HEK293T (cell line): ENCODE measurements at regions not wholly inside any gene's neighbourhood (a gene's known extent, or its start where the extent isn't known, plus 50 kb on each side); places are given as distances from the start of the nearest gene placed in this dataset.

ENCODE experiments used
- CTCF ChIA-PET: fragments of 350-600 bp; formaldehyde crosslinking; extraction: SDS; loops from one replicate; lab custom pipeline; 2021; ENCODE audit warnings: antibody characterized with exemption, inconsistent platforms; lab: Yijun Ruan, JAX
- POLR2A ChIA-PET: fragments of 350-600 bp; formaldehyde crosslinking; extraction: SDS; loops from one replicate; lab custom pipeline; 2020; ENCODE audit warnings: antibody characterized with exemption, inconsistent platforms; lab: Yijun Ruan, JAX
- DNase-seq: peaks from one replicate; pipeline ENCODE4 v3.0.0; 2012; ENCODE audit warnings: mixed read lengths; ENCODE audit errors: extremely low spot score
- ARNT ChIP-seq: fragments of 450-650 bp; IDR thresholded peaks from 2 replicates; pipeline ENCODE4 v1.6.1; 2017; ENCODE audit warnings: mild to moderate bottlenecking
- BHLHE40 ChIP-seq: fragments of 450-650 bp; IDR thresholded peaks from 2 replicates; pipeline ENCODE4 v1.6.1; 2016; ENCODE audit warnings: mild to moderate bottlenecking, moderate library complexity, borderline replicate concordance
- CTBP1 ChIP-seq: fragments of 450-650 bp; IDR thresholded peaks from 2 replicates; pipeline ENCODE4 v1.6.1; 2016; ENCODE audit warnings: borderline replicate concordance
- ELF4 ChIP-seq: fragments of 450-650 bp; IDR thresholded peaks from 2 replicates; pipeline ENCODE4 v1.6.1; 2017; ENCODE audit warnings: antibody characterized with exemption
- FOXA1 ChIP-seq: fragments of 450-650 bp; IDR thresholded peaks from 2 replicates; pipeline ENCODE4 v1.6.1; 2016; ENCODE audit warnings: mild to moderate bottlenecking
- FOXK2 ChIP-seq: fragments of 450-650 bp; IDR thresholded peaks from 2 replicates; pipeline ENCODE4 v1.6.1; 2016; ENCODE audit warnings: mild to moderate bottlenecking
- FOXM1 ChIP-seq: fragments of 450-650 bp; IDR thresholded peaks from 2 replicates; pipeline ENCODE4 v1.6.1; 2017; ENCODE audit warnings: mild to moderate bottlenecking, borderline replicate concordance
- HDGF ChIP-seq: fragments of 450-650 bp; IDR thresholded peaks from 2 replicates; pipeline ENCODE4 v1.6.1; 2017; ENCODE audit warnings: antibody characterized with exemption, borderline replicate concordance
- L3MBTL2 ChIP-seq: fragments of 450-650 bp; conservative IDR thresholded peaks from 2 replicates; pipeline ENCODE4 v1.6.1; 2016; ENCODE audit warnings: mild to moderate bottlenecking
- LEF1 ChIP-seq: fragments of 450-650 bp; IDR thresholded peaks from 2 replicates; pipeline ENCODE4 v1.6.1; 2017; ENCODE audit warnings: mild to moderate bottlenecking, borderline replicate concordance
- NFRKB ChIP-seq: fragments of 450-650 bp; IDR thresholded peaks from 2 replicates; pipeline ENCODE4 v1.6.1; 2016; ENCODE audit warnings: mild to moderate bottlenecking, moderate library complexity
- PKNOX1 ChIP-seq: fragments of 450-650 bp; IDR thresholded peaks from 2 replicates; pipeline ENCODE4 v1.6.1; 2016
- SP1 ChIP-seq: fragments of 450-650 bp; IDR thresholded peaks from 2 replicates; pipeline ENCODE4 v1.6.1; 2017
- SUZ12 ChIP-seq: fragments of 450-650 bp; IDR thresholded peaks from 2 replicates; pipeline ENCODE4 v1.6.1; 2016; ENCODE audit warnings: mild to moderate bottlenecking
- TARDBP ChIP-seq: fragments of 450-650 bp; IDR thresholded peaks from 2 replicates; pipeline ENCODE4 v1.6.1; 2016
- ZNF384 ChIP-seq: fragments of 450-650 bp; IDR thresholded peaks from 2 replicates; pipeline ENCODE4 v1.6.1; 2016

- DNase-seq = no peak
- TF ChIP-seq CTBP1 (no peak), SP1 (no peak), TARDBP (no peak), BHLHE40 (no peak), FOXK2 (no peak), ZNF384 (no peak), ELF4 (no peak), L3MBTL2 (no peak), HDGF (no peak), PKNOX1 (no peak), ARNT (no peak)
- ChIA-PET POLR2A (no interaction called here), CTCF (no interaction called here)
These were observed 172.5 kb upstream of the MIR17HG start for GRCh38 chr13:91174886-91175501.

GRCh38 chr13:91178099-91178498 lies 169.4 kb upstream of the MIR17HG start:
- TF ChIP-seq ZNF384 = no peak
- no peak for TF ChIP-seq ARNT
- TF ChIP-seq NFRKB = no peak
- no peak for TF ChIP-seq CTBP1
- TF ChIP-seq LEF1 = no peak
- TF ChIP-seq BHLHE40 = no peak
- TF ChIP-seq PKNOX1 = no peak
- no peak for TF ChIP-seq FOXA1
- TF ChIP-seq SUZ12 = no peak
- DNase-seq = no peak
- POLR2A ChIA-PET = no interaction called here
- CTCF ChIA-PET = interaction anchor here (0.6 kb wide), 2 partner anchors 37 to 43 kb away, joined by 4 read pairs; no protein-coding TSS in a partner anchor

GRCh38 chr13:91181892-91182291 lies 165.6 kb upstream of the MIR17HG start:
- CTCF ChIA-PET = no interaction called here
- POLR2A ChIA-PET = no interaction called here
- DNase-seq = no peak
- TF ChIP-seq SP1 = no peak
- TF ChIP-seq FOXK2 = no peak
- TF ChIP-seq ELF4 = no peak
- TF ChIP-seq HDGF = no peak
- no peak for TF ChIP-seq L3MBTL2
- no peak for TF ChIP-seq FOXA1
- no peak for TF ChIP-seq ZNF384
- TF ChIP-seq PKNOX1 = no peak
- no peak for TF ChIP-seq NFRKB

- ChIA-PET CTCF (interaction anchor here (0.7 to 3.1 kb wide), 16 partner anchors 9 to 222 kb away, joined by 3 to 23 read pairs (median 5); no protein-coding TSS in a partner anchor), POLR2A (interaction anchor here (2.0 kb wide), 1 partner anchor 41 kb away, joined by 4 read pairs; no protein-coding TSS in a partner anchor)
- peak; percentile 24 for DNase-seq
- TF ChIP-seq LEF1 (no peak), PKNOX1 (no peak), HDGF (no peak), SP1 (no peak), ZNF384 (no peak), FOXM1 (no peak), ARNT (no peak), BHLHE40 (no peak), FOXK2 (no peak), L3MBTL2 (no peak), ELF4 (no peak), SUZ12 (no peak), CTBP1 (no peak)
These were observed 163.1 kb upstream of the MIR17HG start for GRCh38 chr13:91184244-91184926.

- DNase-seq = peak; percentile 54
- POLR2A ChIA-PET = interaction anchor here (0.5 to 2.0 kb wide), 2 partner anchors 26 to 42 kb away, joined by 3 to 4 read pairs; no protein-coding TSS in a partner anchor
- no peak for TF ChIP-seq FOXM1
- no peak for TF ChIP-seq ELF4
- TF ChIP-seq FOXA1 = no peak
- TF ChIP-seq LEF1 = no peak
- TF ChIP-seq TARDBP = no peak
- TF ChIP-seq NFRKB = no peak
- no peak for TF ChIP-seq BHLHE40
- no peak for TF ChIP-seq ZNF384
- no peak for TF ChIP-seq PKNOX1
- no peak for TF ChIP-seq HDGF
- TF ChIP-seq ARNT = no peak
- TF ChIP-seq L3MBTL2 = no peak
- CTCF ChIA-PET = interaction anchor here (0.6 to 3.1 kb wide), 17 partner anchors 8 to 221 kb away, joined by 3 to 23 read pairs (median 6); no protein-coding TSS in a partner anchor
These were observed 162.1 kb upstream of the MIR17HG start for GRCh38 chr13:91185294-91185863.
